K562 (cell line): ENCODE measurements at regions not wholly inside any gene's neighbourhood (a gene's known extent, or its start where the extent isn't known, plus 50 kb on each side); places are given as distances from the start of the nearest gene placed in this dataset.

Experiments
- ATAC-seq: fragments of 200-7000 bp; cut with Tn5 transposase; 3 replicates; pipeline ENCODE4 v1.9.1; 2020; ENCODE audit warnings: moderate library complexity
- BruUV-seq: library from RNA; stranded (reverse); fragments of 400-500 nt; replicated peaks from 2 replicates; lab custom pipeline; 2021; lab: Mats Ljungman, UMichigan
- CTCF ChIA-PET: fragments of 300-600 bp; formaldehyde crosslinking; extraction: SDS; loops from one replicate; lab custom pipeline; 2021; ENCODE audit warnings: low intra/inter-chr PET ratio; lab: Yijun Ruan, JAX
- POLR2A ChIA-PET: fragments of 300-600, 350-650 bp; sonication (Branson Sonifier 250); formaldehyde crosslinking; extraction: SDS; loops from one replicate; lab custom pipeline; 2021; ENCODE audit warnings: antibody characterized with exemption, inconsistent platforms; lab: Yijun Ruan, JAX
- DNase-seq, 4 experiments: peaks; one replicate each; pipeline versions ENCODE4 v3.0.0 to v3.0.0-alpha.2; 2011 to 2018; ENCODE audit warnings: low spot score in 3 of 4, mixed read lengths in 3 of 4; ENCODE audit errors: extremely low read depth in 1 of 4
- FAIRE-seq: peaks from 2 replicates; lab custom pipeline; 2011; peaks lifted over from hg19 to GRCh38; lab: Jason Lieb, UNC
- H2AFZ ChIP-seq: 2 replicates; pipeline ENCODE4 v1.6.0; 2011; ENCODE audit warnings: low read depth, low read length, control low read depth, inconsistent platforms
- H3K27ac ChIP-seq: fragments of 200-600 bp; 3 replicates; pipeline ENCODE4 v1.8.0; 2011; ENCODE audit warnings: low read depth, mild to moderate bottlenecking, control low read depth, inconsistent platforms, low read length, moderate library complexity, mixed read lengths; ENCODE audit errors: extremely low read depth
- H3K27me3 ChIP-seq, 2 experiments: fragments of 300-600 bp in 1 of 2; 2 replicates in 1 of 2; 3 replicates in 1 of 2; pipeline versions ENCODE4 v1.6.0 to v1.8.0; 2011; ENCODE audit warnings: inconsistent platforms in 2 of 2, low read length in 2 of 2, mild to moderate bottlenecking in 1 of 2, mixed read lengths in 1 of 2, moderate library complexity in 1 of 2; ENCODE audit not compliant: control insufficient read depth in 2 of 2, insufficient read depth in 2 of 2
- H3K36me3 ChIP-seq: fragments of 300-600 bp; 3 replicates; pipeline ENCODE4 v1.8.0; 2011; ENCODE audit warnings: mild to moderate bottlenecking, low read length, inconsistent platforms; ENCODE audit not compliant: control insufficient read depth, insufficient read depth
- H3K4me1 ChIP-seq, 2 experiments: fragments of 200-600 bp in 1 of 2; replicated peaks in 1 of 2; 2 replicates in 1 of 2; 3 replicates in 1 of 2; pipeline versions ENCODE4 v1.5.1 to v1.8.0; 2011; ENCODE audit warnings: inconsistent platforms in 2 of 2, low read length in 2 of 2, mild to moderate bottlenecking in 1 of 2, mixed read lengths in 1 of 2, moderate library complexity in 1 of 2; ENCODE audit not compliant: control insufficient read depth in 2 of 2, insufficient read depth in 2 of 2
- H3K4me2 ChIP-seq: 2 replicates; pipeline ENCODE4 v1.6.1; 2011; ENCODE audit warnings: low read length, control low read depth, inconsistent platforms, mixed read lengths; ENCODE audit not compliant: insufficient read depth
- H3K4me3 ChIP-seq: fragments of 200-600 bp; sonication (generic), shearing (Covaris generic); 2 replicates; pipeline ENCODE4 v1.5.1; 2016; ENCODE audit warnings: control low read depth, inconsistent platforms
- H3K79me2 ChIP-seq: fragments of 200-600 bp; 3 replicates; pipeline ENCODE4 v1.8.0; 2011; ENCODE audit warnings: low read length, inconsistent platforms; ENCODE audit not compliant: control insufficient read depth, insufficient read depth
- H3K9ac ChIP-seq, 2 experiments: 2 replicates each; pipeline versions ENCODE4 v1.6.0 to v1.6.1; 2011; ENCODE audit warnings: low read depth in 2 of 2, low read length in 2 of 2, control low read depth in 1 of 2, inconsistent platforms in 1 of 2, mild to moderate bottlenecking in 1 of 2, mixed read lengths in 1 of 2; ENCODE audit not compliant: insufficient read depth in 1 of 2
- H3K9me1 ChIP-seq: one replicate; pipeline ENCODE4 v1.6.0; 2011; ENCODE audit warnings: inconsistent platforms, mild to moderate bottlenecking, low read length, moderate library complexity; ENCODE audit not compliant: control insufficient read depth, insufficient read depth
- H3K9me3 ChIP-seq: replicated peaks from 2 replicates; pipeline ENCODE4 v1.5.1; 2011; ENCODE audit warnings: low read depth, low read length, inconsistent platforms; ENCODE audit not compliant: control insufficient read depth, insufficient read depth
- H4K20me1 ChIP-seq: replicated peaks from 2 replicates; pipeline ENCODE4 v1.6.1; 2011; ENCODE audit warnings: low read length, inconsistent platforms, mixed read lengths; ENCODE audit not compliant: control insufficient read depth, insufficient read depth
- MYBL2 ChIP-seq, 2 experiments: fragments of 450-650 bp in 1 of 2; sonication (generic) in 1 of 2; formaldehyde crosslinking in 1 of 2; IDR thresholded peaks; 2 replicates each; pipeline versions ENCODE4 v1.6.1 to v1.8.1; 2017 to 2022; ENCODE audit warnings: borderline replicate concordance in 1 of 2, inconsistent platforms in 1 of 2, low read depth in 1 of 2, mild to moderate bottlenecking in 1 of 2, missing genetic modification reagents in 1 of 2, moderate library complexity in 1 of 2
- WGBS: fragments of 100-300 bp; shearing (Covaris generic); methylation state at CpG from one replicate; pipeline ENCODE4 v1.1.6; 2016; ENCODE audit warnings: low coverage, mixed read lengths; ENCODE audit not compliant: insufficient coverage; ENCODE audit errors: missing lambda C conversion rate; 5-methylcytosine and 5-hydroxymethylcytosine counted together
- in situ Hi-C: fragments of 300-500 bp; cut with MboI; formaldehyde crosslinking; loops from 4 replicates; pipeline ENCODE4 v1.15.0; 2018; ENCODE audit warnings: inconsistent platforms, mixed read lengths
- intact Hi-C: fragments of 100-400 bp; cut with micrococcal nuclease; formaldehyde crosslinking; loops from 2 replicates; pipeline ENCODE4 v1.14.2; 2022
- TF ChIP-seq, protein P1 (sequence below): sonication (generic); formaldehyde crosslinking; IDR thresholded peaks from 2 replicates; pipeline ENCODE4 v1.8.1; 2023; ENCODE audit warnings: mild to moderate bottlenecking, missing genetic modification reagents, moderate library complexity
- TF ChIP-seq, protein P2 (sequence below), 2 experiments: fragments of 450-650 bp; IDR thresholded peaks; 2 replicates each; pipeline ENCODE4 v1.6.1; 2016
- TF ChIP-seq, protein P3 (sequence below), 2 experiments: fragments of 450-650 bp; IDR thresholded peaks; 2 replicates each; pipeline ENCODE4 v1.6.1; 2016; ENCODE audit warnings: mild to moderate bottlenecking in 2 of 2, borderline replicate concordance in 1 of 2, low read depth in 1 of 2, moderate library complexity in 1 of 2
- TF ChIP-seq, protein P4 (sequence below), 2 experiments: fragments of 250-450 bp in 1 of 2; fragments of 450-650 bp in 1 of 2; sonication (Bioruptor Pico) in 1 of 2; IDR thresholded peaks; 2 replicates each; pipeline versions ENCODE4 v1.6.1 to v1.8.0; 2016 to 2021; ENCODE audit warnings: mild to moderate bottlenecking in 2 of 2, moderate library complexity in 2 of 2, missing compliant biosample characterization in 1 of 2, missing genetic modification characterization in 1 of 2

DNA sequence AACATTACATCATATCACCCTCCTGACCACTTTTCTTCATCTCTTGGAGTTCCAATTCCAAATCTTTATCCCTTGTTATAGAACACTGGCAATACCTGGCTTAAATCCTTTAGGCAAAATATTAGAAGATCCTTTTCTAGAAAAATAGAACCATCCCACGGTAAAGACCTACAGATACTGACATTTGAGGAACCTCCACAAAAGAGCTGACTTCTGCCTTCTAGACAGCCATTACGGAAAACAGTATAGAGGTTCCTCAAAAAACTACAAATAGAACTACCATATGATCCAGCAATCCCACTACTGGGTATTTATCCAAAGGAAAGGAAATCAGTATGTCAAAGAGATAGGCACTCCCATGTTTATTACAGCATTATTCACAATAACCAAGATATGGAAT is 241.7 kb upstream of the AMIGO2 start:
- FAIRE-seq: no peak
- H2AFZ ChIP-seq: no peak overlapping the region
- H3K36me3 ChIP-seq: no peaks in the 10 kb centered on the region
- WGBS: 62% methylated on average over 2 of the region's 2 CpGs
- TF ChIP-seq, protein P1, sequence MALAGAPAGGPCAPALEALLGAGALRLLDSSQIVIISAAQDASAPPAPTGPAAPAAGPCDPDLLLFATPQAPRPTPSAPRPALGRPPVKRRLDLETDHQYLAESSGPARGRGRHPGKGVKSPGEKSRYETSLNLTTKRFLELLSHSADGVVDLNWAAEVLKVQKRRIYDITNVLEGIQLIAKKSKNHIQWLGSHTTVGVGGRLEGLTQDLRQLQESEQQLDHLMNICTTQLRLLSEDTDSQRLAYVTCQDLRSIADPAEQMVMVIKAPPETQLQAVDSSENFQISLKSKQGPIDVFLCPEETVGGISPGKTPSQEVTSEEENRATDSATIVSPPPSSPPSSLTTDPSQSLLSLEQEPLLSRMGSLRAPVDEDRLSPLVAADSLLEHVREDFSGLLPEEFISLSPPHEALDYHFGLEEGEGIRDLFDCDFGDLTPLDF: no peak
- TF ChIP-seq, protein P2, sequence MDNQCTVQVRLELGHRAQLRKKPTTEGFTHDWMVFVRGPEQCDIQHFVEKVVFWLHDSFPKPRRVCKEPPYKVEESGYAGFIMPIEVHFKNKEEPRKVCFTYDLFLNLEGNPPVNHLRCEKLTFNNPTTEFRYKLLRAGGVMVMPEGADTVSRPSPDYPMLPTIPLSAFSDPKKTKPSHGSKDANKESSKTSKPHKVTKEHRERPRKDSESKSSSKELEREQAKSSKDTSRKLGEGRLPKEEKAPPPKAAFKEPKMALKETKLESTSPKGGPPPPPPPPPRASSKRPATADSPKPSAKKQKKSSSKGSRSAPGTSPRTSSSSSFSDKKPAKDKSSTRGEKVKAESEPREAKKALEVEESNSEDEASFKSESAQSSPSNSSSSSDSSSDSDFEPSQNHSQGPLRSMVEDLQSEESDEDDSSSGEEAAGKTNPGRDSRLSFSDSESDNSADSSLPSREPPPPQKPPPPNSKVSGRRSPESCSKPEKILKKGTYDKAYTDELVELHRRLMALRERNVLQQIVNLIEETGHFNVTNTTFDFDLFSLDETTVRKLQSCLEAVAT (IDR thresholded peaks at IDR 0.05): no peak
- TF ChIP-seq, protein P3, sequence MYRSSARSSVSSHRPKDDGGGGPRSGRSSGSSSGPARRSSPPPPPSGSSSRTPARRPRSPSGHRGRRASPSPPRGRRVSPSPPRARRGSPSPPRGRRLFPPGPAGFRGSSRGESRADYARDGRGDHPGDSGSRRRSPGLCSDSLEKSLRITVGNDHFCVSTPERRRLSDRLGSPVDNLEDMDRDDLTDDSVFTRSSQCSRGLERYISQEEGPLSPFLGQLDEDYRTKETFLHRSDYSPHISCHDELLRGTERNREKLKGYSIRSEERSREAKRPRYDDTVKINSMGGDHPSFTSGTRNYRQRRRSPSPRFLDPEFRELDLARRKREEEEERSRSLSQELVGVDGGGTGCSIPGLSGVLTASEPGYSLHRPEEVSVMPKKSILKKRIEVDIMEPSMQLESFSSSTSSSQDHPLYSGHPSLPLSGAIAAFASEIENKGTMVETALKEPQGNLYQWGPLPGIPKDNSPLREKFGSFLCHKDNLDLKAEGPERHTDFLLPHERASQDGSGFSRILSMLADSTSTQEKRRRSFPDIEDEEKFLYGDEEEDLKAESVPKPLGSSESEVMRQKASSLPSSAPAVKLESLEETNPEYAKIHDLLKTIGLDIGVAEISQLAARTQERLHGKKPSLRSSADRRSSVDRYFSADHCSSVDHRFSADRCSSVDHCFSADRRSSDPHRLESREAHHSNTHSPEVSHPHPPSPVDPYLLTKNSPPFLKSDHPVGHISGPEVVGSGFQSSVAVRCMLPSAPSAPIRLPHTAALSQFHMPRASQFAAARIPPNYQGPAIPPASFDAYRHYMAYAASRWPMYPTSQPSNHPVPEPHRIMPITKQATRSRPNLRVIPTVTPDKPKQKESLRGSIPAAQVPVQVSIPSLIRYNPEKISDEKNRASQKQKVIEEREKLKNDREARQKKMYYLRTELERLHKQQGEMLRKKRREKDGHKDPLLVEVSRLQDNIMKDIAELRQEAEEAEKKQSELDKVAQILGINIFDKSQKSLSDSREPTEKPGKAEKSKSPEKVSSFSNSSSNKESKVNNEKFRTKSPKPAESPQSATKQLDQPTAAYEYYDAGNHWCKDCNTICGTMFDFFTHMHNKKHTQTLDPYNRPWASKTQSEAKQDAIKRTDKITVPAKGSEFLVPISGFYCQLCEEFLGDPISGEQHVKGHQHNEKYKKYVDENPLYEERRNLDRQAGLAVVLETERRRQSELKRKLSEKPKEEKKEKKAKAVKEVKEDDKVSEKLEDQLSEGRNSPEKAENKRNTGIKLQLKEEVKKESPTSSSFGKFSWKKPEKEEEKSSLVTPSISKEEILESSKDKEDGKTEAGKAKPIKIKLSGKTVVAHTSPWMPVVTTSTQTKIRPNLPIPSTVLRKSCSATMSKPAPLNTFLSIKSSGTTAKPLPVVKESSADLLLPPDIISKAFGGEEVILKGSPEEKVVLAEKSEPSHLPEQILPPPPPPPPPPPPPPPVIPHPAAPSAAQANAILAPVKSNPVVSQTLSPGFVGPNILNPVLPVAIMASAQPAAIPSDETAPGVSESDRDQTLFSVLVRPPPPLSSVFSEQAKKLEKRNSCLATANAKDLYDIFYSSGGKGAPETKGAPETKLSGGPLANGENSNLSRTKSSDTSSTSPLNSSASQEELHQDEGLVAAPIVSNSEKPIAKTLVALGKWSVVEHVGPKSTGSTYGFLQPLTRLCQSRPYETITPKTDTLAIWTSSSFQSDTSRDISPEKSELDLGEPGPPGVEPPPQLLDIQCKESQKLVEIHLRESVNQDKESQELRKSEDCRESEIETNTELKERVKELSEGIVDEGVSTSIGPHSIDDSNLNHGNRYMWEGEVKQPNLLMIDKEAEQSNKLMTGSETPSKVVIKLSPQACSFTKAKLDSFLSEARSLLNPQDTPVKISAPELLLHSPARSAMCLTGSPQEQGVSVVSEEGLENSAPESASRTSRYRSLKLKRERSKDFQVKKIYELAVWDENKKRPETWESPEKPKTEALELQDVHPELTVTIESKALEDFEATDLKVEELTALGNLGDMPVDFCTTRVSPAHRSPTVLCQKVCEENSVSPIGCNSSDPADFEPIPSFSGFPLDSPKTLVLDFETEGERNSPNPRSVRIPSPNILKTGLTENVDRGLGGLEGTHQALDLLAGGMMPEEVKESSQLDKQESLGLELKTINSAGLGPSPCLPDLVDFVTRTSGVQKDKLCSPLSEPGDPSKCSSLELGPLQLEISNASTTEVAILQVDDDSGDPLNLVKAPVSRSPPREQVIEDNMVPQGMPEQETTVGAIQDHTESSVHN (IDR thresholded peaks at IDR 0.05; ENCODE audit: borderline replicate concordance in 1 of 2, low read depth in 1 of 2): no peak
- no peak for TF ChIP-seq MYBL2 (IDR thresholded peaks at IDR 0.05; ENCODE audit: low read depth)
- no peak for TF ChIP-seq MYBL2 (CRISPR knock-in tag; IDR thresholded peaks at IDR 0.05; ENCODE audit: borderline replicate concordance)
- TF ChIP-seq, protein P4, sequence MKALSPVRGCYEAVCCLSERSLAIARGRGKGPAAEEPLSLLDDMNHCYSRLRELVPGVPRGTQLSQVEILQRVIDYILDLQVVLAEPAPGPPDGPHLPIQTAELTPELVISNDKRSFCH (CRISPR knock-in tag; IDR thresholded peaks at IDR 0.05): no peak
- TF ChIP-seq, protein P4 (tag; IDR thresholded peaks at IDR 0.05): no peak
- TF ChIP-seq, all 486 proteins: peak for 0
- Histone ChIP-seq H3K4me1 (peaks cover 0 to 7% of the 10 kb centered on the region in 2 experiments; a peak in 1 of 5 replicates), H3K79me2 (no peaks in the 10 kb centered on the region), H3K9ac (no peak overlapping the region), H3K4me2 (no peak overlapping the region), H4K20me1 (no peaks in the 10 kb centered on the region), H3K9me3 (no peaks in the 10 kb centered on the region; the same call in 1 of the 2 replicates), H3K4me3 (no peak overlapping the region), H3K27me3 (no peaks in the 10 kb centered on the region), H3K27ac (no peak overlapping the region), H3K9me1 (no peaks in the 10 kb centered on the region)
- POLR2A ChIA-PET: interaction anchor here (0.6 kb wide), 3 partner anchors 46 to 1733 kb away, joined by 3 to 4 read pairs (median 3); no protein-coding TSS in a partner anchor
- CTCF ChIA-PET: no interaction called here
- in situ Hi-C loops (no loop called here), intact Hi-C loops (no loop called here)
- DNase-seq (no peak), ATAC-seq (no peak)
- BruUV-seq: no TSS peak
